ENCODE measurements at regions not wholly inside any gene's neighbourhood (a gene's known extent, or its start where the extent isn't known, plus 50 kb on each side); places are given as distances from the start of the nearest gene placed in this dataset.
A peak's percentile ranks its signal among the peaks of the same experiment; 100 is the strongest.

- H3K36me3 ChIP-seq (ENCODE audit: insufficient read depth, low read length), result no peaks in the 10 kb centered on the region
- DNase-seq (ENCODE audit: insufficient read length, low spot score, missing footprints), result no peak
- no peak for TF ChIP-seq CTCF (IDR thresholded peaks at IDR 0.05; ENCODE audit: extremely low read depth, low read depth, low read length)
- peak overlapping the region; percentile 43 for H2AFZ ChIP-seq (ENCODE audit: low read length)
- H3K9me3 ChIP-seq (ENCODE audit: low read depth, low read length), result no peaks in the 10 kb centered on the region
- H3K27ac ChIP-seq (ENCODE audit: low read depth, low read length), result no peak overlapping the region
- no peaks in the 10 kb centered on the region for H3K79me2 ChIP-seq (ENCODE audit: insufficient read depth, low read length)
- H3K4me1 ChIP-seq (ENCODE audit: insufficient read depth, low read length), result peaks cover 49% of the 10 kb centered on the region
- no peaks in the 10 kb centered on the region for H4K20me1 ChIP-seq (ENCODE audit: insufficient read depth, low read length)
- no peaks in the 10 kb centered on the region for H3K27me3 ChIP-seq (ENCODE audit: insufficient read depth, low read length)
- no peak overlapping the region for H3K4me2 ChIP-seq (ENCODE audit: insufficient read depth, low read length)
- H3K4me3 ChIP-seq (ENCODE audit: insufficient read depth, low read length), result no peak overlapping the region
These were observed 120.1 kb upstream of the SLC39A10 start for GRCh38 chr2:195536906-195537305.

- Histone ChIP-seq H3K4me1 (ENCODE audit: insufficient read depth, low read length) (peaks cover 57% of the 10 kb centered on the region), H3K4me2 (ENCODE audit: insufficient read depth, low read length) (no peak overlapping the region), H3K79me2 (ENCODE audit: insufficient read depth, low read length) (no peaks in the 10 kb centered on the region), H3K27me3 (ENCODE audit: insufficient read depth, low read length) (no peaks in the 10 kb centered on the region), H3K36me3 (ENCODE audit: insufficient read depth, low read length) (no peaks in the 10 kb centered on the region), H2AFZ (ENCODE audit: low read length) (no peak overlapping the region), H3K4me3 (ENCODE audit: insufficient read depth, low read length) (no peak overlapping the region), H3K27ac (ENCODE audit: low read depth, low read length) (peak overlapping the region; percentile 91), H4K20me1 (ENCODE audit: insufficient read depth, low read length) (no peaks in the 10 kb centered on the region), H3K9me3 (ENCODE audit: low read depth, low read length) (no peaks in the 10 kb centered on the region)
- TF ChIP-seq CTCF (IDR thresholded peaks at IDR 0.05; ENCODE audit: extremely low read depth, low read depth, low read length), result no peak
- DNase-seq (ENCODE audit: insufficient read length, low spot score, missing footprints), result no peak
These were observed 121.0 kb upstream of the SLC39A10 start for GRCh38 chr2:195535911-195536522.

GRCh38 chr2:195534971-195535370, 122.1 kb upstream of the SLC39A10 start:
- H3K79me2 ChIP-seq (ENCODE audit: insufficient read depth, low read length), result no peaks in the 10 kb centered on the region
- H2AFZ ChIP-seq (ENCODE audit: low read length), result no peak overlapping the region
- TF ChIP-seq CTCF (IDR thresholded peaks at IDR 0.05; ENCODE audit: extremely low read depth, low read depth, low read length), result no peak
- no peaks in the 10 kb centered on the region for H3K36me3 ChIP-seq (ENCODE audit: insufficient read depth, low read length)
- peak overlapping the region; percentile 91 for H3K27ac ChIP-seq (ENCODE audit: low read depth, low read length)
- H3K27me3 ChIP-seq (ENCODE audit: insufficient read depth, low read length), result no peaks in the 10 kb centered on the region
- H3K4me2 ChIP-seq (ENCODE audit: insufficient read depth, low read length), result peak overlapping the region; percentile 84
- H4K20me1 ChIP-seq (ENCODE audit: insufficient read depth, low read length), result no peaks in the 10 kb centered on the region
- H3K9me3 ChIP-seq (ENCODE audit: low read depth, low read length), result no peaks in the 10 kb centered on the region
- no peak for DNase-seq (ENCODE audit: insufficient read length, low spot score, missing footprints)
- peaks cover 58% of the 10 kb centered on the region for H3K4me1 ChIP-seq (ENCODE audit: insufficient read depth, low read length)
- no peak overlapping the region for H3K4me3 ChIP-seq (ENCODE audit: insufficient read depth, low read length)

- Histone ChIP-seq H3K27ac (ENCODE audit: low read depth, low read length) (peak overlapping the region; percentile 91), H4K20me1 (ENCODE audit: insufficient read depth, low read length) (no peaks in the 10 kb centered on the region), H3K4me1 (ENCODE audit: insufficient read depth, low read length) (peaks cover 58% of the 10 kb centered on the region), H3K4me2 (ENCODE audit: insufficient read depth, low read length) (peak overlapping the region; percentile 84), H3K9me3 (ENCODE audit: low read depth, low read length) (no peaks in the 10 kb centered on the region), H3K36me3 (ENCODE audit: insufficient read depth, low read length) (no peaks in the 10 kb centered on the region), H2AFZ (ENCODE audit: low read length) (peak overlapping the region; percentile 3), H3K27me3 (ENCODE audit: insufficient read depth, low read length) (no peaks in the 10 kb centered on the region), H3K79me2 (ENCODE audit: insufficient read depth, low read length) (no peaks in the 10 kb centered on the region), H3K4me3 (ENCODE audit: insufficient read depth, low read length) (peak overlapping the region; percentile 61)
- peak; percentile 49 for TF ChIP-seq CTCF (IDR thresholded peaks at IDR 0.05; ENCODE audit: extremely low read depth, low read depth, low read length)
- peak; percentile 84 for DNase-seq (ENCODE audit: insufficient read length, low spot score, missing footprints)
These were observed 123.0 kb upstream of the SLC39A10 start for GRCh38 chr2:195533771-195534642.

All from osteoblast (primary cell).